CD4-positive, alpha-beta memory T cell (primary cell): ENCODE measurements at regions not wholly inside any gene's neighbourhood (a gene's known extent, or its start where the extent isn't known, plus 50 kb on each side); places are given as distances from the start of the nearest gene placed in this dataset.

Source experiments
- CTCF ChIA-PET: fragments of 350-600 bp; sonication (Branson Sonifier 250); formaldehyde crosslinking; loops from one replicate; lab custom pipeline; 2021; ENCODE audit warnings: inconsistent platforms; ENCODE audit not compliant: partially characterized antibody; lab: Charles Lee
- POLR2A ChIA-PET: fragments of 350-600 bp; sonication (Branson Sonifier 250); formaldehyde crosslinking; loops from one replicate; lab custom pipeline; 2021; ENCODE audit not compliant: partially characterized antibody; lab: Charles Lee
- DNase-seq, 5 donors: peaks; one replicate each; pipeline versions ENCODE4 v3.0.0 to v3.0.0-alpha.2; 2020 to 2022; ENCODE audit warnings: mixed read lengths in 1 of 5
- H3K27ac ChIP-seq: one replicate; pipeline ENCODE4 v1.7.0; 2013; ENCODE audit warnings: low read depth, low read length
- H3K27me3 ChIP-seq: 2 replicates; pipeline ENCODE4 v1.7.0; 2013; ENCODE audit warnings: mild to moderate bottlenecking, low read length, moderate library complexity; ENCODE audit not compliant: insufficient read depth
- H3K36me3 ChIP-seq: 2 replicates; pipeline ENCODE4 v1.7.0; 2013; ENCODE audit warnings: mild to moderate bottlenecking, low read length, moderate library complexity; ENCODE audit not compliant: insufficient read depth
- H3K4me1 ChIP-seq: 2 replicates; pipeline ENCODE4 v1.7.0; 2013; ENCODE audit warnings: mild to moderate bottlenecking, low read length, moderate library complexity; ENCODE audit not compliant: insufficient read depth
- H3K4me3 ChIP-seq, 2 donors: one replicate each; pipeline ENCODE4 v1.7.0; 2013; ENCODE audit warnings: low read length in 2 of 2, mild to moderate bottlenecking in 1 of 2
- H3K9me3 ChIP-seq, 2 donors: one replicate each; pipeline ENCODE4 v1.7.0; 2013; ENCODE audit warnings: low read length in 2 of 2, control low read depth in 1 of 2; ENCODE audit not compliant: control insufficient read depth in 1 of 2
- H3K27ac Mint-ChIP-seq, 7 donors: one replicate each; pipeline ENCODE4 v1.8.0; 2020 to 2021; ENCODE audit warnings: mixed read lengths in 7 of 7, mild to moderate bottlenecking in 6 of 7, inconsistent platforms in 3 of 7, moderate library complexity in 3 of 7
- H3K27me3 Mint-ChIP-seq, 2 donors: one replicate each; pipeline ENCODE4 v1.8.0; 2020 to 2021; ENCODE audit warnings: mixed read lengths in 2 of 2
- H3K36me3 Mint-ChIP-seq, 2 donors: one replicate each; pipeline ENCODE4 v1.8.0; 2020 to 2021; ENCODE audit warnings: mixed read lengths in 2 of 2, inconsistent platforms in 1 of 2, mild to moderate bottlenecking in 1 of 2
- H3K4me1 Mint-ChIP-seq, 4 donors: one replicate each; pipeline ENCODE4 v1.8.0; 2020 to 2021; ENCODE audit warnings: mixed read lengths in 4 of 4, mild to moderate bottlenecking in 1 of 4
- H3K4me3 Mint-ChIP-seq, 8 donors: one replicate each; pipeline ENCODE4 v1.8.0; 2020 to 2021; ENCODE audit warnings: mixed read lengths in 8 of 8, mild to moderate bottlenecking in 7 of 8, moderate library complexity in 6 of 8, inconsistent platforms in 3 of 8
- H3K9me3 Mint-ChIP-seq, 8 donors: one replicate each; pipeline ENCODE4 v1.8.0; 2020 to 2021; ENCODE audit warnings: mixed read lengths in 8 of 8, mild to moderate bottlenecking in 5 of 8, inconsistent platforms in 3 of 8, moderate library complexity in 1 of 8
- intact Hi-C: fragments of 100-400 bp; cut with micrococcal nuclease; formaldehyde crosslinking; loops from one replicate; pipeline ENCODE4 v1.15.1; 2023

- Histone ChIP-seq H3K36me3 (no peaks in the 10 kb centered on the region), H3K4me3 (no peak overlapping the region), H3K27me3 (no peaks in the 10 kb centered on the region), H3K4me1 (no peaks in the 10 kb centered on the region), H3K9me3 (no peaks in the 10 kb centered on the region), H3K27ac (no peak overlapping the region)
- ChIA-PET POLR2A (no interaction called here), CTCF (no interaction called here)
- Mint-ChIP-seq H3K9me3 (no peaks in the 10 kb centered on the region), H3K4me1 (no peaks in the 10 kb centered on the region), H3K27ac (no peak overlapping the region), H3K27me3 (peaks cover 1% of the 10 kb centered on the region in 2 donors), H3K36me3 (no peaks in the 10 kb centered on the region), H3K4me3 (no peak overlapping the region)
- intact Hi-C loops, result no loop called here
- no peak for DNase-seq
Observed at GRCh38 chr5:83776437-83777031, 55.9 kb upstream of the HAPLN1 start.
